ENCODE measurements at regions not wholly inside any gene's neighbourhood (a gene's known extent, or its start where the extent isn't known, plus 50 kb on each side); places are given as distances from the start of the nearest gene placed in this dataset.

- TF ChIP-seq EZH2 (IDR thresholded peaks at IDR 0.05; ENCODE audit: low read depth, unreplicated experiment), result no peak
- no peak for TF ChIP-seq CTCF (conservative IDR thresholded peaks at IDR 0.05; ENCODE audit: low read depth in 2 of 2)
- TF ChIP-seq POLR2AphosphoS5 (IDR thresholded peaks at IDR 0.05; ENCODE audit: low read depth), result no peak
- TF ChIP-seq ZNF114 (CRISPR knock-in tag; IDR thresholded peaks at IDR 0.05), result no peak
- TF ChIP-seq REST (IDR thresholded peaks at IDR 0.05; ENCODE audit: unreplicated experiment), result no peak
- no peak for TF ChIP-seq EZH2phosphoT487 (IDR thresholded peaks at IDR 0.05; ENCODE audit: unreplicated experiment)
Measured at GRCh38 chr3:111311709-111312235, 230.2 kb upstream of the CD96 start.
